ENCODE measurements at regions not wholly inside any gene's neighbourhood (a gene's known extent, or its start where the extent isn't known, plus 50 kb on each side); places are given as distances from the start of the nearest gene placed in this dataset.
"Not testable (repeated sequence)": the region's sequence is repeated elsewhere in the genome, so short reads cannot be mapped to it uniquely, and the experiment has no call there.

- DNase-seq (ENCODE audit: low read depth), result no peak
Observed at GRCh38 chr7:11221984-11222383, 248.3 kb downstream of the PHF14 start.

GRCh38 chr7:11224535-11224934, 250.9 kb downstream of the PHF14 start:
- no peak for DNase-seq (ENCODE audit: low read depth)

- peak; percentile 4 for DNase-seq (ENCODE audit: low read depth)
Observed at GRCh38 chr7:11228515-11228914, 254.8 kb downstream of the PHF14 start.

GRCh38 chr7:11231190-11231589, 257.5 kb downstream of the PHF14 start:
- no peak for DNase-seq (ENCODE audit: low read depth)

GRCh38 chr7:11232462-11232861, 258.8 kb downstream of the PHF14 start:
- peak; percentile 11 for DNase-seq (ENCODE audit: low read depth)

- no peak for DNase-seq (ENCODE audit: low read depth)
Observed at GRCh38 chr7:11233871-11234270, 260.2 kb downstream of the PHF14 start.

GRCh38 chr7:11235491-11235890, 261.8 kb downstream of the PHF14 start:
- no peak for DNase-seq (ENCODE audit: low read depth)

GRCh38 chr7:11236680-11237079, 263.0 kb downstream of the PHF14 start:
- no peak for DNase-seq (ENCODE audit: low read depth)

- DNase-seq (ENCODE audit: low read depth), result no peak
Observed at GRCh38 chr7:11237742-11238141, 264.1 kb downstream of the PHF14 start.

- peak; percentile 54 for DNase-seq (ENCODE audit: low read depth)
Observed at GRCh38 chr7:11239316-11239715, 265.6 kb downstream of the PHF14 start.

- no peak for DNase-seq (ENCODE audit: low read depth)
Observed at GRCh38 chr7:11243739-11244138, 270.1 kb downstream of the PHF14 start.

- DNase-seq (ENCODE audit: low read depth), result no peak
Observed at GRCh38 chr7:11244149-11244548, 270.5 kb downstream of the PHF14 start.

GRCh38 chr7:11247545-11247944, 273.9 kb downstream of the PHF14 start:
- DNase-seq (ENCODE audit: low read depth), result no peak

- no peak for DNase-seq (ENCODE audit: low read depth)
Observed at GRCh38 chr7:11251436-11251835, 277.8 kb downstream of the PHF14 start.

GRCh38 chr7:11252011-11252607, 278.4 kb downstream of the PHF14 start:
- DNase-seq (ENCODE audit: low read depth), result no peak

GRCh38 chr7:11252705-11253272, 279.1 kb downstream of the PHF14 start:
- no peak for DNase-seq (ENCODE audit: low read depth)

GRCh38 chr7:11256501-11256900, 282.8 kb downstream of the PHF14 start:
- no peak for DNase-seq (ENCODE audit: low read depth)

- DNase-seq (ENCODE audit: low read depth), result no peak
Observed at GRCh38 chr7:11261470-11261869, 287.8 kb downstream of the PHF14 start.

GRCh38 chr7:11266101-11266500, 292.4 kb downstream of the PHF14 start:
- no peak for DNase-seq (ENCODE audit: low read depth)

GRCh38 chr7:11272352-11272751, 298.7 kb downstream of the PHF14 start:
- no peak for DNase-seq (ENCODE audit: low read depth)

- no peak for DNase-seq (ENCODE audit: low read depth)
Observed at GRCh38 chr7:11274074-11274473, 300.4 kb downstream of the PHF14 start.

- DNase-seq (ENCODE audit: low read depth), result no peak
Observed at GRCh38 chr7:11281953-11282352, 308.3 kb downstream of the PHF14 start.

- DNase-seq (ENCODE audit: low read depth), result not testable (repeated sequence)
Observed at GRCh38 chr7:11283584-11283983, 309.9 kb downstream of the PHF14 start.

GRCh38 chr7:11290863-11291262, 317.2 kb downstream of the PHF14 start:
- DNase-seq (ENCODE audit: low read depth), result no peak
